ENCODE measurements at regions not wholly inside any gene's neighbourhood (a gene's known extent, or its start where the extent isn't known, plus 50 kb on each side); places are given as distances from the start of the nearest gene placed in this dataset.

- Histone ChIP-seq H3K27me3 (ENCODE audit: low read depth, low read length) (no peaks in the 10 kb centered on the region), H4K20me1 (ENCODE audit: insufficient read depth, low read length) (no peaks in the 10 kb centered on the region), H2AFZ (ENCODE audit: low read depth, low read length) (no peak overlapping the region), H3K4me3 (ENCODE audit: low read length) (no peak overlapping the region), H3K9ac (ENCODE audit: low read length) (no peak overlapping the region), H3K27ac (ENCODE audit: low read length) (no peak overlapping the region), H3K4me1 (ENCODE audit: low read length) (no peaks in the 10 kb centered on the region), H3K79me2 (ENCODE audit: low read length) (no peaks in the 10 kb centered on the region), H3K9me3 (ENCODE audit: insufficient read depth, low read length) (no peaks in the 10 kb centered on the region), H3K36me3 (replicated peaks; ENCODE audit: low read depth, low read length) (no peaks in the 10 kb centered on the region), H3K4me2 (ENCODE audit: low read length) (no peak overlapping the region)
- TF ChIP-seq EZH2phosphoT487 (IDR thresholded peaks at IDR 0.05; ENCODE audit: low read depth) = no peak
These were observed 254.7 kb downstream of the ATG4C start for GRCh38 chr1:63038586-63038985.

- Histone ChIP-seq H3K9me3 (ENCODE audit: insufficient read depth, low read length) (no peaks in the 10 kb centered on the region), H3K27ac (ENCODE audit: low read length) (no peak overlapping the region), H3K9ac (ENCODE audit: low read length) (no peak overlapping the region), H3K27me3 (ENCODE audit: low read depth, low read length) (no peaks in the 10 kb centered on the region), H3K79me2 (ENCODE audit: low read length) (no peaks in the 10 kb centered on the region), H3K36me3 (replicated peaks; ENCODE audit: low read depth, low read length) (no peaks in the 10 kb centered on the region), H3K4me1 (ENCODE audit: low read length) (no peaks in the 10 kb centered on the region), H4K20me1 (ENCODE audit: insufficient read depth, low read length) (no peaks in the 10 kb centered on the region), H3K4me2 (ENCODE audit: low read length) (no peak overlapping the region), H3K4me3 (ENCODE audit: low read length) (no peak overlapping the region), H2AFZ (ENCODE audit: low read depth, low read length) (no peak overlapping the region)
- no peak for TF ChIP-seq CTCF (IDR thresholded peaks at IDR 0.05; ENCODE audit: low read depth, low read length)
- TF ChIP-seq EZH2phosphoT487 (IDR thresholded peaks at IDR 0.05; ENCODE audit: low read depth) = no peak
These were observed 257.7 kb downstream of the ATG4C start for GRCh38 chr1:63041660-63042059.

GRCh38 chr1:63042278-63042677 is 258.3 kb downstream of the ATG4C start:
- Histone ChIP-seq H3K9ac (ENCODE audit: low read length) (no peak overlapping the region), H3K4me3 (ENCODE audit: low read length) (no peak overlapping the region), H3K9me3 (ENCODE audit: insufficient read depth, low read length) (no peaks in the 10 kb centered on the region), H2AFZ (ENCODE audit: low read depth, low read length) (no peak overlapping the region), H3K36me3 (replicated peaks; ENCODE audit: low read depth, low read length) (no peaks in the 10 kb centered on the region), H4K20me1 (ENCODE audit: insufficient read depth, low read length) (no peaks in the 10 kb centered on the region), H3K4me1 (ENCODE audit: low read length) (no peaks in the 10 kb centered on the region), H3K79me2 (ENCODE audit: low read length) (no peaks in the 10 kb centered on the region), H3K4me2 (ENCODE audit: low read length) (no peak overlapping the region), H3K27ac (ENCODE audit: low read length) (no peak overlapping the region), H3K27me3 (ENCODE audit: low read depth, low read length) (no peaks in the 10 kb centered on the region)
- TF ChIP-seq EZH2phosphoT487 (IDR thresholded peaks at IDR 0.05; ENCODE audit: low read depth) (no peak), CTCF (IDR thresholded peaks at IDR 0.05; ENCODE audit: low read depth, low read length) (no peak)

GRCh38 chr1:63046539-63046938 is 262.6 kb downstream of the ATG4C start:
- Histone ChIP-seq H3K4me1 (ENCODE audit: low read length) (no peaks in the 10 kb centered on the region), H3K9me3 (ENCODE audit: insufficient read depth, low read length) (no peaks in the 10 kb centered on the region), H3K9ac (ENCODE audit: low read length) (no peak overlapping the region), H3K4me3 (ENCODE audit: low read length) (no peak overlapping the region), H4K20me1 (ENCODE audit: insufficient read depth, low read length) (no peaks in the 10 kb centered on the region), H3K36me3 (replicated peaks; ENCODE audit: low read depth, low read length) (no peaks in the 10 kb centered on the region), H3K4me2 (ENCODE audit: low read length) (no peak overlapping the region), H2AFZ (ENCODE audit: low read depth, low read length) (no peak overlapping the region), H3K79me2 (ENCODE audit: low read length) (no peaks in the 10 kb centered on the region), H3K27me3 (ENCODE audit: low read depth, low read length) (no peaks in the 10 kb centered on the region), H3K27ac (ENCODE audit: low read length) (no peak overlapping the region)
- no peak for TF ChIP-seq EZH2phosphoT487 (IDR thresholded peaks at IDR 0.05; ENCODE audit: low read depth)
- no peak for TF ChIP-seq CTCF (IDR thresholded peaks at IDR 0.05; ENCODE audit: low read depth, low read length)

- Histone ChIP-seq H3K9ac (ENCODE audit: low read length) (no peak overlapping the region), H3K4me3 (ENCODE audit: low read length) (no peak overlapping the region), H4K20me1 (ENCODE audit: insufficient read depth, low read length) (no peaks in the 10 kb centered on the region), H3K27me3 (ENCODE audit: low read depth, low read length) (no peaks in the 10 kb centered on the region), H2AFZ (ENCODE audit: low read depth, low read length) (no peak overlapping the region), H3K4me1 (ENCODE audit: low read length) (no peaks in the 10 kb centered on the region), H3K79me2 (ENCODE audit: low read length) (no peaks in the 10 kb centered on the region), H3K36me3 (replicated peaks; ENCODE audit: low read depth, low read length) (no peaks in the 10 kb centered on the region), H3K4me2 (ENCODE audit: low read length) (no peak overlapping the region), H3K27ac (ENCODE audit: low read length) (no peak overlapping the region), H3K9me3 (ENCODE audit: insufficient read depth, low read length) (no peaks in the 10 kb centered on the region)
- TF ChIP-seq EZH2phosphoT487 (IDR thresholded peaks at IDR 0.05; ENCODE audit: low read depth) = no peak
- no peak for TF ChIP-seq CTCF (IDR thresholded peaks at IDR 0.05; ENCODE audit: low read depth, low read length)
These were observed 265.2 kb downstream of the ATG4C start for GRCh38 chr1:63049135-63049534.
